ENCODE measurements at regions not wholly inside any gene's neighbourhood (a gene's known extent, or its start where the extent isn't known, plus 50 kb on each side); places are given as distances from the start of the nearest gene placed in this dataset.

DNA sequence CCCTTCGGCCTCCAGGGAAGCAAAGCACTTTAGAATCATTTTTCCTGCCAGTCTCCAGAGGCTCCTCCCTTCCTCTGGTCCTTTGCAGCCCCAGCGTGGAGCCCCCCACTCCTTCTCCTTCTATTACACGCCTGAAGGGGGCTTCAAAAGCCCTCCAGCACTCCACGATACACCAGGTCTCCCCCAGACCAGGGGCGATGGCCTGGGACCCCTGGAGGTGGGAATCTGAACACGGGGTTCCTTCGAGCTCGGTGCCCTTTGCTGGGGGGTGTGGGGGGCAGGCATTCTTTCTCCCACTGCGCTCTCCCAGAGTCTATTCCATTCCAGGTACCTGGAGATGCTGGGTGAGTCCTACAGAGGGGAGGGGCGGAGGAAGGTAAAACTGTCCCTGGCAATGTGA is 97.6 kb downstream of the HMX1 start:
- no peak for DNase-seq (ENCODE audit: low read depth)

DNA sequence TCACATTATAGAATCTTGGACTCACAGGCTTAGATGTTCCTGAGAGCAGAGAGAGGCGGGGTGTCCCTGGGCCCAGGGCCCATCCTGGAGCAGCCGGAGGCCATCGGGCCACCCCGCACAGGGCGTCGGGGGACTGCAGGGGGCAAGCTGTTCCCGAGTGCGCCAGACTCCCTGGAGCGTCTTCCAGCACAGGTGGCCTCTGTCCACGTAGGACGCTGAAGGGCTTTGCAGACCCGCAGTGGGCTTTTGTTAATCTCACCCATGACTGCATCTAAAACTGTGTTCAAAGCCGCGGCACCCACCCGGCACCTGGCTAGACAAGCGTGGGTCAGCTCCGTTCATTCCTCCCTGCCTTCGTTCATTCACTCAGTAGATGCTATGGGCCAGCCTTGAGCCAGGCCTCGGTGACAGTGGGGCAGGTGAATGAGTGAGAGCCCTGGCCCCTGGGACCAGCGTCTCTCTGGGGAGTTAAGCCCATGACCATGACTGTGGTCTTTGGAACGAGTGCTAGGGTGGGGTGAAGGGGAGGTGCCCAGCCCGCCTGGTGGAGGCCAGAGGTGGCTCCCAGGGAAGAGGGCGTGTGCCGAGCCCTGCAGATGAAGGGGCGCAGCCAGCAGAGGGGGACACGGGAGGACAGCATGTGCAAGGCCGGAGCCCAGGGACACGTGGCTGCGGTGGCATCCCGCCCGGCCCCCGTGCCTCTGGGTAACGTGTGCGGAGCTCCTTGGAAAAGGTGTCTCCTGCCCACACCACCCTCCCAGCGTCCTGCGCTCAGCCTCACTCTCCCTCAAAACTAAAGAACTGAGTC is 98.3 kb downstream of the HMX1 start:
- DNase-seq (ENCODE audit: low read depth): no peak

- DNase-seq (ENCODE audit: low read depth): no peak
These were observed 99.0 kb downstream of the HMX1 start for GRCh38 chr4:8772499-8773123.

DNA sequence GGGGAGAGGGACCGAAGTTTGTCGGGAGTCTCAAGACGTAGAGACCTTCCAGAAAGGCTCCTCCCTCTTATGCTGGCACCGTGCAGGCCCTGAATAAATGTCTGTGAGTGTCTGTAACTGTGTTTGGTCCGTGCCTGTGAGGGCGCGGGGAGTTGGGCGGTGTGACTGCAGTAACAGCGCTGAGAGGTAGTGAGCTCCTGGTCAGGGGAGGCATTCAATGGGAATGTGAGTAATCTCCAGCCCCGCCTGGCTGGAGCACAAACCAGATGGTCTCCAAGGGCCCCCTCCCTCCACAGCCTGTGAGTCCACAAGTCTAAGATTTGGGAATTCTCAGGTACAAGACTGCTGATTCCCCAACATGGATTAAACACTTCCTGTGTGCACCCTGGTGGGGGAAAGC is 100.0 kb downstream of the HMX1 start:
- DNase-seq (ENCODE audit: low read depth): no peak

- DNase-seq (ENCODE audit: low read depth): no peak
These were observed 100.4 kb downstream of the HMX1 start for GRCh38 chr4:8771258-8771590.

GRCh38 chr4:8770518-8771257 is 101.0 kb downstream of the HMX1 start:
- DNase-seq (ENCODE audit: low read depth): no peak

- DNase-seq (ENCODE audit: low read depth): no peak
These were observed 101.8 kb downstream of the HMX1 start for GRCh38 chr4:8769645-8770517.

DNA sequence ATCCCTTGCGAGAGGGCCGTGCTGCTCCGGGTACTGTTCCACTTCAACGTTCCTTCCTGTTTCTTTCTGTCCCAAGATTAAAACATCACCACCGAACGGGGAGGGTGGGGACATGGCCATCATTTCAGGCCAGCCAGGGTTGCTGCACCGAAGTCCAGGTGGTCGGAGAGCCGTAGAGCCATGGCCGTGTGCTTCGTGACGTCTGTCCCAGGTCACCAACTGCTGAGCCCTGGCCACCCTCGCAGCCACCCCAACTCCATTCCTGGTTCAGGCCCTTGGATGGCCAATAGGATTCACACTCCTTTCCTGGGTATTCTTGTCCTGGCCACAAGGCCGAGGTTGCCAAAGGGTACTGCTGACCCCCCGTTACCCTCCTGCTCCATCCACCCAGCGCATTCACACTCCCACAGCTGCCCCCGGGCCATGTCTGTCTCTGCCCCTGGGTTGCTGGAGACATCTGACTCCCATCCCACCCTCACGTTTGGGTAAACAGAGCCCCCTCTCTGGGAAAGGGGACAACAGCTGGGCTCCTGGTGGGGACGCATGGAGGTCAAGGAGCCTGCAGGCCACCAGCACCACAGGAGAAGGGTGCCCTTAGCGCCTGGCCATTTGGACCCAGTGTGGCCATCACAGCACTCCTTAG is 103.2 kb downstream of the HMX1 start:
- no peak for DNase-seq (ENCODE audit: low read depth)

- no peak for DNase-seq (ENCODE audit: low read depth)
These were observed 105.0 kb downstream of the HMX1 start for GRCh38 chr4:8766610-8767009.

- no peak for DNase-seq (ENCODE audit: low read depth)
These were observed 105.7 kb downstream of the HMX1 start for GRCh38 chr4:8765631-8766590.

- DNase-seq (ENCODE audit: low read depth): no peak
These were observed 106.6 kb downstream of the HMX1 start for GRCh38 chr4:8765084-8765483.

DNA sequence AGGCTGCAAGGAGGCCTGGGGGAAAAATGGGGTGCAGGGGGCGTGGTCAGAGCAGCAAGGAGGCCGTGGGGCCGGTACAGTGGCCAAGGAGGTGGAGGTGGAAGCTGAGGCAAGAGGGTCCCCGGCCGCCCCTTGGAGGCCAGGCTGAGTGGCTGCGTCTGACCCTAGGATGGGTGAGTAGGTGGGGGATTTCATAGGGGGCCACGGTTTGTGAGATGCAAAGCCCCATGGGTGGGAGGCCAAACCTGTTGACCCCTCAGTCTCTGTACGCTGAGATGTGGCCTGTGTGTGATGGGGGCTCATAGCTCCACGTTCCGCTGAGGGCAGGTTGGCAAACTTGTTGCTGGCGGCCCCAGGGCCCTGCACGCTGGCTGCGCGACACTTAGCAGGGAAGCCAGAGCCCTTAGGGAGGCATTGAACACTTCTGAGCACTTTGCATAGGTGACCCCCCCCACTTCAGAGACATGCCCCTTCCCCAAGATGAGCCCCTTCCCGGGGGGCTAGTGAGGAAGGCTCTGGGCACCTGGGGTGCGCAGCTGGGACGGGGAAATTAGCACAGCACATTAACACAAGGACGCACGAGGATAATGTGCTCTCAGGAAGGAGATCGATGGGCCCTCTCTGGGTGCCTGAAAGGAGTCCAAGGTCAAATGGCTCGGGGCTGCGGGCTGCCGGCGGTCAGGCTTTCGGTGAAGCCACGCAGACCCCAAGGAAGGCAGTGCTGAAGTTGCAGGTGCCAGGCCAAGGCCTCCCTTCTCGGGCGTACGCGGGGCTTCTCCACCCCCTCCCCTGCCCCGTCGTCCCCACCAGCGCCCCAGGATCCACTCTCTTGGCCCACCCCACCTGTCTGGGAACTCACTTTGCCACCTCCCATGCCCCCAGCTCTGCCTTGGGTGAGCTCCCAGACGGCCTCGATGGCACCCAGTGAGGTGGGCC is 107.4 kb downstream of the HMX1 start:
- DNase-seq (ENCODE audit: low read depth): no peak

- DNase-seq (ENCODE audit: low read depth): no peak
These were observed 108.5 kb downstream of the HMX1 start for GRCh38 chr4:8762951-8763735.

- no peak for DNase-seq (ENCODE audit: low read depth)
These were observed 109.3 kb downstream of the HMX1 start for GRCh38 chr4:8762356-8762755.

- DNase-seq (ENCODE audit: low read depth): no peak
These were observed 109.8 kb downstream of the HMX1 start for GRCh38 chr4:8761824-8762205.

- DNase-seq (ENCODE audit: low read depth): no peak
These were observed 110.3 kb downstream of the HMX1 start for GRCh38 chr4:8761167-8761823.

- no peak for DNase-seq (ENCODE audit: low read depth)
These were observed 111.1 kb downstream of the HMX1 start for GRCh38 chr4:8760561-8760960.

Data from myocyte (in vitro differentiated cells).